UCSD-AML1 (cell line): ENCODE measurements at regions not wholly inside any gene's neighbourhood (a gene's known extent, or its start where the extent isn't known, plus 50 kb on each side); places are given as distances from the start of the nearest gene placed in this dataset.
"Not testable (repeated sequence)": the region's sequence is repeated elsewhere in the genome, so short reads cannot be mapped to it uniquely, and the experiment has no call there.

Experiments used
- DNase-seq: peaks from one replicate; lab custom pipeline; 2025; ENCODE audit not compliant: unreplicated experiment; lab: John Stamatoyannopoulos, UW

DNA sequence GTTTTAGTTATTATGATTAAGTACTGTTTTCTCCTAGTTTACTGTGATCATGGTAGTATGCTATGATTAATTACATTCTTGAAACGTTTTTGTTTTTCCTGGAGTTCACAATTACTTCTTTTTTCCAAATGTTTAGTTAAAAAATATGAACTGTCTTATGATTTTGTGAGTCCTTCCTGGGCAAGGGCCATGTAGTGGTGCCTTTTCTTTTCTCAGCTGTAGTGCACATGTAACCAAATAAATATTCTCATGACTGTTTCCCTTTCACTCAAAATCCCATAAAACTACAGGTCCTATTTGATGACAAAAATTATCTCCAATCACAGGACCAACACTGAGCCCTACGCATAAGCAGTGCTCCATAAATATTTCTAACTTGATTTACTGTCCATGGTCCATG lies 118.9 kb upstream of the EGR2 start:
- DNase-seq = no peak

- DNase-seq = peak; percentile 21
These were observed 118.1 kb upstream of the EGR2 start for GRCh38 chr10:62934258-62934657.

DNA sequence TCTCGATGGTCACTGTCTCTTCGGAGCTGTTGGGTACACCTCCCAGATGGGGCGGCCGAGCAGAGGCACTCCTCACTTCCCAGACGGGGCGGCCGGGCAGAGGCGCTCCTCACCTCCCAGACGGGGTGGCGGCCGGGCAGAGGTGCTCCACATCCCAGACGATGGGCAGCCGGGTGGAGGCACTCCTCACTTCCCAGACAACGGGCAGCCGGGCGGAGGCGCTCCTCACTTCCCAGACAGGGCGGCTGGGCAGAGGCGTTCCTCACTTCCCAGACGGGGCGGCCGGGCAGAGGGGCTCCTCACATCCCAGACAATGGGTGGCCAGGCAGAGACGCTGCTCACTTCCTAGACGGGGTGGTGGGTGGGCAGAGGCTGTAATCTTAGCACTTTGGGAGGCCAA lies 112.6 kb upstream of the EGR2 start:
- DNase-seq = not testable (repeated sequence)

DNA sequence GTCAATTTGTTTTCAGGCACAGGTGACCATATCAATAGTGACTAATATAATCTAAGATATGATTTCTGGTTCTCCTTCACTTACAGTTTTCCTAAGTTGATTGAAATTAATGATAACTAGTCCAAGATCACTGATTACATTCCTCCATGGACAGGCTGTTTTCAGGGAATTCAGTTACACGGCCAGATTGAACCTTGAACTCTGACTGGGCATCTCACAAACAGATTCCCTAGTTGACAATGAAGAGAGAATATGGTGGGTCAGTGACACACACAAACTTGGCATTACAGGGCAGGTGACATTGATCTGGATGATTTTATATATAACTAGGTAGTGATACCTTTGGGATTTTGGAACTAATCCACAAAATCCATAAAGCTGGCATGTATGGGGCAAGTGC lies 110.2 kb upstream of the EGR2 start:
- no peak for DNase-seq

DNA sequence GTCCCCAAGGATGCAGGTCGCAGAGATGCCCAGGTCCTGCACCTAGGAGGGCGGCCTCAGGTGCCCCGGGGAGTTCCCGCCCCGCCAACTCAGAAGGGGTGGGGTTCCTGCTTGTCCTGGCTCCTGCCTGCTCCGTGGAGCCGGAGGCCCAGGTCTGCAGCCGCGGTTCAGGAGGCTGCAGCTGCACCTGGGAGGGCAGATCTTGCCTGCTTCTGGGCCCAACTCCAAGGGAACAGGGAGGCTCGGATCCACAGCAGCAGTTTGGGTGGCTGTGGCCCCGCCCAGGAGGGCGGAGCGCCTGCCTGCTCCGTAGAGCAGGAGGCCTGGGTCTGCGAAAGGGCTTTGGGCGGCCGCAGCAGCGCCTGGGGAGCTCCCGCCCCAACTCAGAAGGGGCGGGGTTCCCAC lies 108.2 kb upstream of the EGR2 start:
- DNase-seq = no peak

GRCh38 chr10:62919776-62920175 lies 103.6 kb upstream of the EGR2 start:
- DNase-seq = no peak

DNA sequence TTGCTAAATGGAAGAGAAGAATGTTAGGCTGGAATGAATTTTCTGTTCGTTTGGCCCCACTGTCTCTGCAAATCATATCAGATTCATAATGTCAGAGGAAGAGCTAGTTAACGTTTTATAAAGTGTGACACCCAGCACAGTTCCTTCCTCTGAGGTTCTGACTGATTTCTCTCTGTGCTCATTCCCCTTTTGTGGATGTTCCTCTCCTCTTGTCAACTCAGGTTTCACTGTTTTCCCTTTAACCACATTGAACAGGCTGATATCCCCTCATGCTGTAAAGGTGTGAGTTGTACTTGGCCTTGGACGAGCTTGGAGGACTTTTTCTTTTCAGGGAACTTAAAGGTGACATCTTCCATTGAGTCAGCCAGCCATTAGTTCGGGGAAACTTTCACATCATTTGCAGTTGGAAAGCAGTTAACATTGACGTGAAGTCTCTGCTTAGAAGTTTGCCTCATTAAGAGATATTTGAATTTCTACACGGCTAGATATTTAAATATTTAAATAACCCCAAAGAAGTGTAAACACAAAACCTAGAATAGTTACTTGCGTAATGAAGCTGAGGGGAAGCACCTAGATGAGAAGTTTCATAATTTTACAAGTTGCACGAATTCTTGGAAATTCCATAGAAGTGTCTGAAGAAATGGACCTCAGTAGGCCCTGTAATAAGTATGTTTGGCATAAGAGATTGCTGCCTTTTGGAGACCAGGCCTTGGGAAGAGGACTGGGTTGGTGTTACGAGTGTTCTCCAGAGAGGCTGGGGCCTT lies 101.5 kb upstream of the EGR2 start:
- no peak for DNase-seq

- no peak for DNase-seq
These were observed 100.0 kb upstream of the EGR2 start for GRCh38 chr10:62916141-62916603.

DNA sequence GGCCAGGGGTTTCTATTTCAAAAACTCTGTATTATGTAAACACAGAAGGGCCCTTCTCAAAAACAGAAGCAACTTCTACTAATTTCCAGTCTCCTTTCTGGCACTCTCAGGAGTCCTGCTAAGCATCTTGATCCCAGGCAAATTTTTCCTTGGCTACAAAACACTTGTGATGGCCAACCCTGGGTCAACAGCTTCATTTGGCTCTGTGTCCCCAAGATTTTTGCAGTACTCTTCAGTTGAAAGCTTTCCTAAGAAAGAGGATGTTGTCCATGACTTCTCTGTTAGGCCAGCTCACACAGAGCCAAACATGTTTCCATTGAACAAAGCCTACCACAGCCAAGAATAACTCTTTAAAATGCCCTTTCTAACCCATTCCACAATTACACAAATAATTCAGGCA lies 99.0 kb upstream of the EGR2 start:
- no peak for DNase-seq

DNA sequence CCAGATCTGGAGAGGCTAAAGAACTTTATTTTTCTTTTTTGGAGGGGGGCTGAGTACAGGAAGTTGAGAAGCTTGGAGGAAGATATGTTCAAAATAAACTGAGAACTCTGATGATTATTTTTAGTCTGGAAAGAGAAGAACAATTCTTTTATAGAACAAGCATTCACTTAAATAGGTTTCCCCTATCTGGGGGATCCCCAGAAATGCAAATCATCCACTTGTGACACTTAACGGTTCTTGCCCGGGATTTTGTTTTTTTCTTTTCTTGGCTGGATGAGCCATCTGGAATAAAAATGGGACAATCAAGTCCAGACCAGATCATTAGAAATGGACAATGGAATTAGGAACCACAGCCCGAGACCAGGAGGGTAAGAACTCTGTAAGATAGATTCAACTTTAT lies 95.9 kb upstream of the EGR2 start:
- DNase-seq = no peak

DNA sequence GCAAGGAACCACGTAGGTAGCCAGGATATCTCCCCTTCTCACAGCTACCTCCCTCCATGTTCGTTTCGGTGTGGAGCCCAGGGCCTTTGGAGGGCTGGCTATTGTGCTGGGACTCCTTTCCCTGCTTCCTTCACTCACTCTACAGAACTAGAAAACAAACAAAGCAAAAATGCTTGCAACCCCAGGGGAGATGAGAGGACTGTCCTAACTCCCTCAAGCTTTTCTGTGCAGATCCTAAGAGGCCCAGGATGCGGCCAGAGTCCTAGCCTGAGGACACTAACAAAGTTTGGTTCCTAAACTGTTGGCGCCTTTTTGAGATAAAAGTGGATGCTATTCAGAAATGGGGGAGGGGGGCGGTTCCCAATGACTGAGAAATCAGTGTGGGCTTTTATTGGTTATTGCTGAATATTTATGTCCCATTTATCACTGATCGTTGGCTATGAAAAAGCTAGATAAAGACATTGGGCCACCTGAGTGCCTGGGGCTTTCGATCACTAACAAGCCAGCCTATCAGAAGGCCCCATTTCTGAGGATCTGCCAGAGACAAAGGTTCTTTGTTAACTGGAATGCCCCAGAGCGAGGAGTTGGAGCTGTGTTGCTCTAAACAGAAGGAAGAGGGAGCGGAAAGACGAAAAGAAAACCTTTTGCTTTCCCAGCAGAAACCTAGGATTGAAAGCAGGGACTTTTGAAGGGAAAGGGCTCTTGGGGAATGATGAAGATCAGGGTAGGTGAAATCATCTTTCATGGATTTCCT lies 95.2 kb upstream of the EGR2 start:
- DNase-seq = no peak

DNA sequence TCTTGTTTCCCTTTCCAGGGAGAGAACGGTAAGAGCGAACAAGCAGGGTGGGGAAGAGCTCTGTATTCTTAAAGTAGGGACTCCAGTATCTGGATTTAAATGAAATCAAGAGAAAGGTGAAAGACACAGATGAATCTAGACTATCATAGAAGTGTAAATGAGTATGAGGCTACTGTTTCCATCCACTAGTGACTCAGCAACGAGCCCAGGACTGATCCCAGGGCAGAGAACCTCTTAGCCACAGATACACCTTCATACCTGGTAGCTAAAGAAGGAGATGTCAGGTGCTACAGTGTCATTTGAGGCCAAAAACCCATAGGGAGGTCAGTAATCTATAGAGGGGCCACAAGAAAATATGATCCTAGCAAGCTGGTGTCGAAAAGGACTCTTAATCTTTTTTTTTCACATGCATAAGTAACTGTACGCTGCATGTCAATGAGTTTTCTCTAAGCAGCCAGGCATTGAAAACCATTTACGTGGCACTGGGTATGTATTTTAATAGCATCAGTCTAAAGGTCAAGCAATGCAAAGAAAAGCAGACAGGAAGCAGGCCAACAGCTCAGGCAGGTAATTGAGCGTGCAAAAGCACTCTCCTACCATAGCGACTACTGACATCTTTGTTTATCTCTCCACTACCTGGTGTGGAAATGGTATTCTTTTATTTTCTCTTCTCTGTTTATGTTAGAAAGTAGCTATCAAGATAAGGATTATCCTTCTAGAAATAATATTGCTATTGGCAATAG lies 91.5 kb upstream of the EGR2 start:
- DNase-seq = no peak

GRCh38 chr10:62904281-62904875 lies 88.2 kb upstream of the EGR2 start:
- no peak for DNase-seq

- no peak for DNase-seq
These were observed 87.7 kb upstream of the EGR2 start for GRCh38 chr10:62903828-62904227.

- DNase-seq = no peak
These were observed 84.8 kb upstream of the EGR2 start for GRCh38 chr10:62900829-62901571.

- DNase-seq = no peak
These were observed 83.1 kb upstream of the EGR2 start for GRCh38 chr10:62899311-62899710.

DNA sequence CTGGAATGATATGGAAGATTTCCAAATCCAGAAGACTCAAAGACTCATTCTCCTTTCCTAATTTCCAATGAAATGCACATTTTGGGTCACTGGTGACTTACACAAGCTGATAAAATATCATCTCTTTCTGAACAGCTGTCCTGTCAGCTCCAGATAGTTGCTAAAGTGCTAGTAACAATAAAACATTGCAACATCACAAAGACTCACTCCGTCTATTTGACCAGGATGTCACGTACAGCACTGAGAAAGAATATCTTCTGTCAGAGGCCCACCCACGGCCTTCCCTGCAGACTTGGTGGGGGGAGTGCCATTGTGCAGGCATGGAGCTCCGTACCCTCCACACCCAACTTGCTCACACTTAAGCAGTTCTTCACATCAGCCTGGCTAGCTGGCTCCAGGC lies 78.9 kb upstream of the EGR2 start:
- no peak for DNase-seq

DNA sequence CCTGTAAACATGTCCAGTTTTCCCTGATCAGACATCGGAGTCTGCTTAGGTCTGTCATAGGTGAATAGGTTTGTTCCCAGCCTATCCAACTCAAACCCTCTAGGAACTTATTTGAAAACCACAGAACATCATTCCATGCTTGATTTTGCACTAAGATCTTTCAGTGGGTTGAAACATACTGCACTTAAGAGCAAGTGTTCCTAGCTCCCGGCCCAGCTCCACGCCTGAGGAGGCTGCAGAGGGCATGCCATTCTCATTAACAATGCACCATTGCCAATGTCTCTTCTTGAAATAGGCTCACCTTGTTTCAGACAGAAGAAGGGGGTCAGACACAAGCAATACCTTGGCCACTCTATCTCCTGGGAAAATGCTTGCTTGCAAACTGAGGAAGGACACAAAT lies 78.0 kb upstream of the EGR2 start:
- no peak for DNase-seq

GRCh38 chr10:62893036-62893435 lies 76.9 kb upstream of the EGR2 start:
- DNase-seq = no peak

DNA sequence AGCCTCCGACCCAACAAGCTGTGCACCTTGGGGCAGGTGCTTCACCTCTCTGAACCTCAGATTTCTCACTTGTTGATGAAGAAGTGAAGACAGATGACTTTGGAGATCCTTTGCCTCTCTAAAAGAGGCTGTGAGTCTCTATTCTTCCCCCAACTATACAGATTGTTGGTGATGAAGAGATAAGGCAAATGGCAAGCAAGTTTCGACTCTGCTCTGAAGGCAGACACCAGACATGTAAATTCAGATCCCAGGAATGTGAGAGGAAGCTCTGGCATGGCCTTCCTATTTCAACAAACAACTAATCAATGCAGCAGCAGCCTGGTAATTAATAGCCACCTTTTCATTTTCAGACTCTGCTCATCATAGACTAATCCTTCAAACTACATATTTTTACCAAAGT lies 74.2 kb upstream of the EGR2 start:
- DNase-seq = no peak

DNA sequence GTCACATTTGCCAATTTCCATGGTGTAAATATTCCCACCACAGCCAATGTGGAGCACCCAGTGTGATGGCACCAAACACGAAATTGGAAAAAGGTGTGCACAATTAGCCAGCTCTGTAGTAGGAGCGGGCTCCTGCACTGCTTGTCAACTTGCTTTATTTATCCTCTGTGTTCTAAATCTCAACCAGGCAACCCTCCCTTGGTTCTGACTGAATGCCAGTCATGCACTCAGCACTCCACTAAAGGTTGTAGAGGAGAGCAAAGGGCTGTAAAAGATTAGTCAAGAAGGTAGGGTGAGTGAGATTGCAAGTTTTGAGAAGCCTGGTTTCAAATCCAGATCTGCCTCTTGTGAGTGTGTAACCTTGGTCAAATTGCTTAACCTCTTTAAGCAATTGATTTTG lies 71.5 kb upstream of the EGR2 start:
- DNase-seq = no peak
